Endothelial cell of umbilical vein (primary cell): ENCODE measurements at regions not wholly inside any gene's neighbourhood (a gene's known extent, or its start where the extent isn't known, plus 50 kb on each side); places are given as distances from the start of the nearest gene placed in this dataset.

Experiments
- BruUV-seq: library from RNA; stranded (reverse); fragments of 400-500 nt; replicated peaks from 2 replicates; lab custom pipeline; 2021; lab: Mats Ljungman, UMichigan
- CTCF ChIA-PET: fragments of 300-600, 350-600 bp; sonication (Branson Sonifier 250); formaldehyde crosslinking; loops from one replicate; lab custom pipeline; 2021; ENCODE audit warnings: antibody characterized with exemption, inconsistent platforms; lab: Charles Lee
- POLR2A ChIA-PET: fragments of 300-600, 350-600 bp; sonication (Branson Sonifier 250); formaldehyde crosslinking; loops from one replicate; lab custom pipeline; 2021; ENCODE audit warnings: antibody characterized with exemption, inconsistent platforms; lab: Charles Lee
- DNase-seq: peaks from one replicate; pipeline ENCODE4 v3.0.0-alpha.2; 2011; ENCODE audit warnings: low read depth, low spot score
- FAIRE-seq: peaks from 2 replicates; lab custom pipeline; 2011; peaks lifted over from hg19 to GRCh38; lab: Jason Lieb, UNC
- H2AFZ ChIP-seq: 2 replicates; pipeline ENCODE4 v1.6.0; 2012; ENCODE audit warnings: low read depth, low read length, control low read depth, inconsistent platforms
- H3K27ac ChIP-seq: 2 replicates; pipeline ENCODE4 v1.5.1; 2011; ENCODE audit warnings: low read depth, mild to moderate bottlenecking, control low read depth, low read length, moderate library complexity; ENCODE audit not compliant: insufficient read depth
- H3K27me3 ChIP-seq, 2 experiments: 2 replicates each; pipeline versions ENCODE4 v1.6.0 to v1.6.1; 2011; ENCODE audit warnings: low read length in 2 of 2, mixed read lengths in 1 of 2; ENCODE audit not compliant: control insufficient read depth in 2 of 2, insufficient read depth in 2 of 2
- H3K36me3 ChIP-seq, 2 experiments: 2 replicates in 1 of 2; 3 replicates in 1 of 2; pipeline ENCODE4 v1.5.1; 2011; ENCODE audit warnings: low read length in 2 of 2, mild to moderate bottlenecking in 1 of 2, moderate library complexity in 1 of 2; ENCODE audit not compliant: control insufficient read depth in 2 of 2, insufficient read depth in 2 of 2; ENCODE audit errors: extremely low read depth in 1 of 2
- H3K4me1 ChIP-seq: 3 replicates; pipeline ENCODE4 v1.5.1; 2011; ENCODE audit warnings: mild to moderate bottlenecking, low read length; ENCODE audit not compliant: control insufficient read depth, insufficient read depth; ENCODE audit errors: extremely low read depth
- H3K4me2 ChIP-seq: 2 replicates; pipeline ENCODE4 v1.6.1; 2011; ENCODE audit warnings: low read length, control low read depth, mixed read lengths; ENCODE audit not compliant: insufficient read depth
- H3K4me3 ChIP-seq, 3 experiments: fragments of 200-600 bp in 1 of 3; sonication (generic), shearing (Covaris generic) in 1 of 3; replicated peaks in 1 of 3; 2 replicates each; pipeline ENCODE4 v1.5.1; 2011 to 2016; ENCODE audit warnings: control low read depth in 3 of 3, low read length in 3 of 3, mild to moderate bottlenecking in 2 of 3, inconsistent platforms in 1 of 3, low read depth in 1 of 3, moderate library complexity in 1 of 3; ENCODE audit not compliant: insufficient read depth in 1 of 3
- H3K79me2 ChIP-seq: 2 replicates; pipeline ENCODE4 v1.6.0; 2012; ENCODE audit warnings: low read length, inconsistent platforms; ENCODE audit not compliant: control insufficient read depth, insufficient read depth
- H3K9ac ChIP-seq: replicated peaks from 2 replicates; pipeline ENCODE3; 2011; ENCODE audit warnings: low read length, control low read depth; ENCODE audit not compliant: insufficient read depth; ENCODE audit errors: extremely low read depth
- H3K9me1 ChIP-seq: replicated peaks from 3 replicates; pipeline ENCODE4 v1.6.0; 2011; ENCODE audit warnings: mild to moderate bottlenecking, low read length; ENCODE audit not compliant: control insufficient read depth, insufficient read depth; ENCODE audit errors: extremely low read depth
- H3K9me3 ChIP-seq: replicated peaks from 2 replicates; pipeline ENCODE4 v1.5.1; 2012; ENCODE audit warnings: low read length, inconsistent platforms; ENCODE audit not compliant: control insufficient read depth, insufficient read depth
- H4K20me1 ChIP-seq: replicated peaks from 2 replicates; pipeline ENCODE3; 2011; ENCODE audit warnings: mild to moderate bottlenecking, low read length; ENCODE audit not compliant: control insufficient read depth, insufficient read depth; ENCODE audit errors: extremely low read depth
- GATA2 ChIP-seq: IDR thresholded peaks from 2 replicates; pipeline ENCODE4 v1.7.0; 2011; ENCODE audit warnings: low read depth, mild to moderate bottlenecking, moderate library complexity, mixed read lengths, low read length; ENCODE audit not compliant: insufficient read length, insufficient read depth
- POLR2A ChIP-seq: IDR thresholded peaks from 2 replicates; pipeline ENCODE4 v1.6.1; 2012; ENCODE audit warnings: low read depth, mild to moderate bottlenecking, control low read depth, low read length
- POLR2AphosphoS5 ChIP-seq: IDR thresholded peaks from 2 replicates; pipeline ENCODE4 v1.6.1; 2012; ENCODE audit warnings: low read depth, mild to moderate bottlenecking, control low read depth, low read length, moderate library complexity; ENCODE audit not compliant: insufficient read depth
- dilution Hi-C: fragments of 300-500 bp; cut with MboI; formaldehyde crosslinking; loops from one replicate; pipeline ENCODE4 v1.15.0; 2019; ENCODE audit warnings: low sequenced_read_pairs; ENCODE audit not compliant: extremely low pct_ligation_motif_present
- intact Hi-C: fragments of 100-400 bp; cut with micrococcal nuclease; formaldehyde crosslinking; loops from one replicate; pipeline ENCODE4 v1.10.0; 2022

- no TSS peak for BruUV-seq
- Histone ChIP-seq H3K27ac (no peak overlapping the region), H3K36me3 (no peaks in the 10 kb centered on the region), H3K4me1 (no peaks in the 10 kb centered on the region), H2AFZ (no peak overlapping the region), H3K79me2 (no peaks in the 10 kb centered on the region), H3K9me3 (no peaks in the 10 kb centered on the region), H3K4me3 (no peak overlapping the region), H3K27me3 (no peaks in the 10 kb centered on the region), H3K9me1 (no peaks in the 10 kb centered on the region), H3K9ac (no peak overlapping the region), H4K20me1 (no peaks in the 10 kb centered on the region), H3K4me2 (no peak overlapping the region)
- ChIA-PET CTCF (no interaction called here), POLR2A (no interaction called here)
- intact Hi-C loops, result no loop called here
- FAIRE-seq, result no peak
- TF ChIP-seq POLR2AphosphoS5, result no peak
- no peak for DNase-seq
- dilution Hi-C loops, result no loop called here
Measured at GRCh38 chr6:50278663-50279062, 228.9 kb upstream of the DEFB112 start.

GRCh38 chr6:50285735-50286134, 236.0 kb upstream of the DEFB112 start:
- Histone ChIP-seq H2AFZ (no peak overlapping the region), H3K27ac (no peak overlapping the region), H3K9me3 (no peaks in the 10 kb centered on the region), H3K36me3 (no peaks in the 10 kb centered on the region), H3K4me1 (no peaks in the 10 kb centered on the region), H3K27me3 (no peaks in the 10 kb centered on the region), H3K4me2 (no peak overlapping the region), H3K4me3 (no peak overlapping the region), H3K79me2 (no peaks in the 10 kb centered on the region), H3K9me1 (no peaks in the 10 kb centered on the region), H3K9ac (no peak overlapping the region), H4K20me1 (no peaks in the 10 kb centered on the region)
- no peak for FAIRE-seq
- dilution Hi-C loops, result no loop called here
- ChIA-PET CTCF (no interaction called here), POLR2A (no interaction called here)
- TF ChIP-seq POLR2A (no peak), POLR2AphosphoS5 (no peak), GATA2 (no peak)
- BruUV-seq, result no TSS peak
- no peak for DNase-seq
- intact Hi-C loops, result no loop called here
